ENCODE measurements at regions not wholly inside any gene's neighbourhood (a gene's known extent, or its start where the extent isn't known, plus 50 kb on each side); places are given as distances from the start of the nearest gene placed in this dataset.

DNA sequence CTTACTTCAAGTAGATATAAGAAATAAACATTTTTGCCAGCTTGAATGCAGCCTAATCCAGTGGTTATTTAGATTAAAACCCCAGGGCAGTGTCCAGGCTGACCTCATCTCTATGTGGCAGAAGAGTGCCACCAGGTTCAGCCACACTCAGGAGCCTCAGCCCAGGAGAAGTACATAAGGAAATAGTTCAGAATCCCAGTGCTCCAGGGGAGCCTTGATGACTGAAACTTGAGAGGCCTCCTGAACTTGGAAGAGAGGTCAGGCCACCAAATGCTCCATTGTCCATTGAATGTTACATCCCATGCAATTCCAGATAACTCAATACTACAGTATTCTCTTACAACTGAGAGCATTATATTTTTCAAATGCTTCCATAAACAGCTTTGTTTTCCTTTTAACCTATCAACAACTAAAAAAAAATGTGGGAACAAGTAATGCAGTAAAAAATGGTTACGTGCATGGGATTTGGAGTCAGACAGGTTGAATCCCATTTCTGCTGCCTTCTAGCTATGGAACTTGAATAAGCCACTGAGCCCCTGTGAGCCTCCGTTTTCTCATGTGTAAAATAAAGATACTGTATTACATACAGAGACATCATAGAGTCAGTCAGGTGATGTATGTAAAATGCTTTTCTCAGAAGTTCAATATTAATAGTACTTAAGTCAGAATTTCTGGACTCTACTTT is 248.0 kb downstream of the PLPP3 start:
- TF ChIP-seq, protein P1, sequence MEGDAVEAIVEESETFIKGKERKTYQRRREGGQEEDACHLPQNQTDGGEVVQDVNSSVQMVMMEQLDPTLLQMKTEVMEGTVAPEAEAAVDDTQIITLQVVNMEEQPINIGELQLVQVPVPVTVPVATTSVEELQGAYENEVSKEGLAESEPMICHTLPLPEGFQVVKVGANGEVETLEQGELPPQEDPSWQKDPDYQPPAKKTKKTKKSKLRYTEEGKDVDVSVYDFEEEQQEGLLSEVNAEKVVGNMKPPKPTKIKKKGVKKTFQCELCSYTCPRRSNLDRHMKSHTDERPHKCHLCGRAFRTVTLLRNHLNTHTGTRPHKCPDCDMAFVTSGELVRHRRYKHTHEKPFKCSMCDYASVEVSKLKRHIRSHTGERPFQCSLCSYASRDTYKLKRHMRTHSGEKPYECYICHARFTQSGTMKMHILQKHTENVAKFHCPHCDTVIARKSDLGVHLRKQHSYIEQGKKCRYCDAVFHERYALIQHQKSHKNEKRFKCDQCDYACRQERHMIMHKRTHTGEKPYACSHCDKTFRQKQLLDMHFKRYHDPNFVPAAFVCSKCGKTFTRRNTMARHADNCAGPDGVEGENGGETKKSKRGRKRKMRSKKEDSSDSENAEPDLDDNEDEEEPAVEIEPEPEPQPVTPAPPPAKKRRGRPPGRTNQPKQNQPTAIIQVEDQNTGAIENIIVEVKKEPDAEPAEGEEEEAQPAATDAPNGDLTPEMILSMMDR (IDR thresholded peaks at IDR 0.05; ENCODE audit: low read length): no peak
- TF ChIP-seq EZH2 (IDR thresholded peaks at IDR 0.05; ENCODE audit: borderline replicate concordance, low read length): no peak
